ENCODE measurements at regions not wholly inside any gene's neighbourhood (a gene's known extent, or its start where the extent isn't known, plus 50 kb on each side); places are given as distances from the start of the nearest gene placed in this dataset.

- DNase-seq (ENCODE audit: low spot score) (no peak), FAIRE-seq (no peak), ATAC-seq (no peak)
- no peaks in the 10 kb centered on the region; a peak in 1 of 5 replicates for H3K27me3 ChIP-seq (ENCODE audit: control insufficient read depth in 1 of 2, insufficient read depth in 2 of 2, low read length in 2 of 2)
- no peak overlapping the region for H3K9ac ChIP-seq (ENCODE audit: insufficient read depth, low read depth, low read length)
- H3K27ac ChIP-seq (ENCODE audit: extremely low read length, insufficient read depth, low read length) = no peak overlapping the region
- H4K20me1 ChIP-seq (ENCODE audit: insufficient read depth, low read length) = no peaks in the 10 kb centered on the region
- H3K4me2 ChIP-seq (ENCODE audit: low read depth, low read length) = no peak overlapping the region
- BruUV-seq (replicated peaks) = no TSS peak
- POLR2A ChIA-PET = no interaction called here
- H2AFZ ChIP-seq (ENCODE audit: low read length) = no peak overlapping the region
- no peaks in the 10 kb centered on the region for H3K36me3 ChIP-seq (replicated peaks in 1 of 2; ENCODE audit: control insufficient read depth in 1 of 2, insufficient read depth in 2 of 2, low read length in 2 of 2)
- no peaks in the 10 kb centered on the region for H3K4me1 ChIP-seq (ENCODE audit: insufficient read depth, low read length)
- no peaks in the 10 kb centered on the region for H3K9me3 ChIP-seq (ENCODE audit: low read length)
- in situ Hi-C loops (cut with HindIII; ENCODE audit: extremely low pct_ligation_motif_present, low pct_unique_long_range_greater_than_20kb) = no loop called here
- no peak overlapping the region for H3K4me3 ChIP-seq (replicated peaks in 1 of 3; ENCODE audit: insufficient read depth in 1 of 3, low read depth in 2 of 3, low read length in 3 of 3)
- intact Hi-C loops (cut with micrococcal nuclease; ENCODE audit: unreplicated experiment) = no loop called here
- 1% methylated on average over 3 of the region's 3 CpGs for WGBS (ENCODE audit: low lambda C conversion rate)
- H3K79me2 ChIP-seq (ENCODE audit: insufficient read depth, low read length) = no peaks in the 10 kb centered on the region
- CTCF ChIA-PET (ENCODE audit: low intra/inter-chr PET ratio, low total read pairs) = no interaction called here
- no peak for TF ChIP-seq CSRNP1 (CRISPR knock-in tag; IDR thresholded peaks at IDR 0.05)
- TF ChIP-seq ZBTB49 (CRISPR knock-in tag; IDR thresholded peaks at IDR 0.05; ENCODE audit: borderline replicate concordance) = no peak
- TF ChIP-seq ZNF577 (CRISPR knock-in tag; IDR thresholded peaks at IDR 0.05; ENCODE audit: borderline replicate concordance, low read depth) = no peak
- no peak for TF ChIP-seq ZNF180 (CRISPR knock-in tag; IDR thresholded peaks at IDR 0.05; ENCODE audit: borderline replicate concordance, low read depth)
- TF ChIP-seq PRMT3 (CRISPR knock-in tag; IDR thresholded peaks at IDR 0.05; ENCODE audit: borderline replicate concordance, low read depth) = no peak
- TF ChIP-seq ZNF354B (CRISPR knock-in tag; IDR thresholded peaks at IDR 0.05) = no peak
- no peak for TF ChIP-seq SMC3 (IDR thresholded peaks at IDR 0.05; ENCODE audit: low read length)
- TF ChIP-seq SALL1 (CRISPR knock-in tag; IDR thresholded peaks at IDR 0.05) = no peak
- no peak for TF ChIP-seq ZNF770 (CRISPR knock-in tag; IDR thresholded peaks at IDR 0.05)
- no peak for TF ChIP-seq ZNF414 (CRISPR knock-in tag; IDR thresholded peaks at IDR 0.05)
- no peak for TF ChIP-seq PHF20 (CRISPR knock-in tag; IDR thresholded peaks at IDR 0.05)
- TF ChIP-seq ZKSCAN8 (CRISPR knock-in tag; IDR thresholded peaks at IDR 0.05; ENCODE audit: borderline replicate concordance) = no peak
- no peak for TF ChIP-seq KLF16 (CRISPR knock-in tag; IDR thresholded peaks at IDR 0.05)
- no peak for TF ChIP-seq KMT2A (CRISPR knock-in tag; IDR thresholded peaks at IDR 0.05)
- no peak for TF ChIP-seq WIZ (CRISPR knock-in tag; IDR thresholded peaks at IDR 0.05)
- TF ChIP-seq FIP1L1 (IDR thresholded peaks at IDR 0.05; ENCODE audit: borderline replicate concordance, insufficient read depth, low read depth, low read length) = no peak
- TF ChIP-seq SKIL (CRISPR knock-in tag; IDR thresholded peaks at IDR 0.05; ENCODE audit: borderline replicate concordance) = no peak
Measured at GRCh38 chr4:181960384-181960783, 282.8 kb upstream of the TENM3 start.

Data from HepG2 (cell line).